ENCODE measurements at regions not wholly inside any gene's neighbourhood (a gene's known extent, or its start where the extent isn't known, plus 50 kb on each side); places are given as distances from the start of the nearest gene placed in this dataset.

GRCh38 chr7:73921623-73922528 lies 60.9 kb downstream of the TMEM270 start:
- TF ChIP-seq POLR2AphosphoS5 (IDR thresholded peaks at IDR 0.05) (no peak), POLR2A (IDR thresholded peaks at IDR 0.05) (no peak)
- TF ChIP-seq, protein P1, sequence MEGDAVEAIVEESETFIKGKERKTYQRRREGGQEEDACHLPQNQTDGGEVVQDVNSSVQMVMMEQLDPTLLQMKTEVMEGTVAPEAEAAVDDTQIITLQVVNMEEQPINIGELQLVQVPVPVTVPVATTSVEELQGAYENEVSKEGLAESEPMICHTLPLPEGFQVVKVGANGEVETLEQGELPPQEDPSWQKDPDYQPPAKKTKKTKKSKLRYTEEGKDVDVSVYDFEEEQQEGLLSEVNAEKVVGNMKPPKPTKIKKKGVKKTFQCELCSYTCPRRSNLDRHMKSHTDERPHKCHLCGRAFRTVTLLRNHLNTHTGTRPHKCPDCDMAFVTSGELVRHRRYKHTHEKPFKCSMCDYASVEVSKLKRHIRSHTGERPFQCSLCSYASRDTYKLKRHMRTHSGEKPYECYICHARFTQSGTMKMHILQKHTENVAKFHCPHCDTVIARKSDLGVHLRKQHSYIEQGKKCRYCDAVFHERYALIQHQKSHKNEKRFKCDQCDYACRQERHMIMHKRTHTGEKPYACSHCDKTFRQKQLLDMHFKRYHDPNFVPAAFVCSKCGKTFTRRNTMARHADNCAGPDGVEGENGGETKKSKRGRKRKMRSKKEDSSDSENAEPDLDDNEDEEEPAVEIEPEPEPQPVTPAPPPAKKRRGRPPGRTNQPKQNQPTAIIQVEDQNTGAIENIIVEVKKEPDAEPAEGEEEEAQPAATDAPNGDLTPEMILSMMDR (IDR thresholded peaks at IDR 0.05): no peak
